ENCODE measurements at regions not wholly inside any gene's neighbourhood (a gene's known extent, or its start where the extent isn't known, plus 50 kb on each side); places are given as distances from the start of the nearest gene placed in this dataset.

DNA sequence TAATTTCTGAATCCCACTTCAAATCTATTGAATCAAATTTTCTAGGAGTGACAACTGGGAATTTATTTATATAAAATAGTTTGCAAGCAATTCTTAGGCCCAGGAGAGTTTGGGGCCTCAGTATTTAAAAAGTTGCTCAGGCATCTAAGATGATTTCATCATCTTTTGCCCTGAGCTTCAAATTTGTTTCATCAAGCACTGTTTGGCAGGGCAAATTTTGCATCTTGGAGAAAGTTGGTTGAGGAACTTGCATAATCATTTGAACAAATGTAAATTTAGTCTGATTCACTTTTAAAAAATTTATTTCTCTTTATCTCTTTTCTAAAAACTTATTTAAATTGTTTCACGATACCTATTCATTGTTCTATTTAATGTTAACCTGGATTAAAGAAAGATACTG lies 702.8 kb downstream of the SI start:
- H2AFZ ChIP-seq (ENCODE audit: low read depth, low read length): no peak overlapping the region
- no TSS peak for BruUV-seq (replicated peaks)
- TF ChIP-seq, protein P1, sequence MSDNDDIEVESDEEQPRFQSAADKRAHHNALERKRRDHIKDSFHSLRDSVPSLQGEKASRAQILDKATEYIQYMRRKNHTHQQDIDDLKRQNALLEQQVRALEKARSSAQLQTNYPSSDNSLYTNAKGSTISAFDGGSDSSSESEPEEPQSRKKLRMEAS (IDR thresholded peaks at IDR 0.05; ENCODE audit: insufficient read depth, insufficient read length): no peak
- TF ChIP-seq EZH2 (IDR thresholded peaks at IDR 0.05; ENCODE audit: borderline replicate concordance, low read depth, low read length, severe bottlenecking) (no peak), POLR2AphosphoS5 (IDR thresholded peaks at IDR 0.05; ENCODE audit: insufficient read depth, low read depth, low read length) (no peak), FOS (IDR thresholded peaks at IDR 0.05; ENCODE audit: borderline replicate concordance, insufficient read depth, low read length) (no peak), MYC (IDR thresholded peaks at IDR 0.05; ENCODE audit: low read depth, low read length) (no peak), JUN (IDR thresholded peaks at IDR 0.05; ENCODE audit: borderline replicate concordance, insufficient read depth, insufficient read length, low read depth) (no peak)
- TF ChIP-seq, protein P2, sequence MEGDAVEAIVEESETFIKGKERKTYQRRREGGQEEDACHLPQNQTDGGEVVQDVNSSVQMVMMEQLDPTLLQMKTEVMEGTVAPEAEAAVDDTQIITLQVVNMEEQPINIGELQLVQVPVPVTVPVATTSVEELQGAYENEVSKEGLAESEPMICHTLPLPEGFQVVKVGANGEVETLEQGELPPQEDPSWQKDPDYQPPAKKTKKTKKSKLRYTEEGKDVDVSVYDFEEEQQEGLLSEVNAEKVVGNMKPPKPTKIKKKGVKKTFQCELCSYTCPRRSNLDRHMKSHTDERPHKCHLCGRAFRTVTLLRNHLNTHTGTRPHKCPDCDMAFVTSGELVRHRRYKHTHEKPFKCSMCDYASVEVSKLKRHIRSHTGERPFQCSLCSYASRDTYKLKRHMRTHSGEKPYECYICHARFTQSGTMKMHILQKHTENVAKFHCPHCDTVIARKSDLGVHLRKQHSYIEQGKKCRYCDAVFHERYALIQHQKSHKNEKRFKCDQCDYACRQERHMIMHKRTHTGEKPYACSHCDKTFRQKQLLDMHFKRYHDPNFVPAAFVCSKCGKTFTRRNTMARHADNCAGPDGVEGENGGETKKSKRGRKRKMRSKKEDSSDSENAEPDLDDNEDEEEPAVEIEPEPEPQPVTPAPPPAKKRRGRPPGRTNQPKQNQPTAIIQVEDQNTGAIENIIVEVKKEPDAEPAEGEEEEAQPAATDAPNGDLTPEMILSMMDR (IDR thresholded peaks at IDR 0.05; ENCODE audit: extremely low read depth in 1 of 2, insufficient read depth in 1 of 2, low read depth in 1 of 2, low read length in 2 of 2): no peak
- H3K9me3 ChIP-seq (replicated peaks; ENCODE audit: control insufficient read depth, insufficient read depth, low read length): peaks cover 2% of the 10 kb centered on the region
- dilution Hi-C loops (cut with MboI; ENCODE audit: extremely low pct_ligation_motif_present, low sequenced_read_pairs) (no loop called here), intact Hi-C loops (cut with micrococcal nuclease) (no loop called here)
- no peaks in the 10 kb centered on the region for H3K36me3 ChIP-seq (ENCODE audit: control insufficient read depth in 2 of 2, extremely low read depth in 1 of 2, insufficient read depth in 2 of 2, low read length in 2 of 2)
- H4K20me1 ChIP-seq (replicated peaks; ENCODE audit: control insufficient read depth, extremely low read depth, insufficient read depth, low read length): no peaks in the 10 kb centered on the region
- no peak overlapping the region for H3K4me2 ChIP-seq (ENCODE audit: insufficient read depth, low read length)
- ChIA-PET CTCF (no interaction called here), POLR2A (no interaction called here)
- H3K27ac ChIP-seq (ENCODE audit: insufficient read depth, low read depth, low read length): no peak overlapping the region
- H3K4me3 ChIP-seq (replicated peaks in 1 of 3; ENCODE audit: insufficient read depth in 1 of 3, low read depth in 1 of 3, low read length in 3 of 3): no peak overlapping the region
- FAIRE-seq (no peak), DNase-seq (ENCODE audit: low read depth, low spot score) (no peak)
- H3K9ac ChIP-seq (replicated peaks; ENCODE audit: extremely low read depth, insufficient read depth, low read length): no peak overlapping the region
- H3K27me3 ChIP-seq (ENCODE audit: control insufficient read depth in 2 of 2, insufficient read depth in 2 of 2, low read length in 2 of 2): no peaks in the 10 kb centered on the region
- no peaks in the 10 kb centered on the region for H3K9me1 ChIP-seq (replicated peaks; ENCODE audit: control insufficient read depth, extremely low read depth, insufficient read depth, low read length)
- H3K4me1 ChIP-seq (ENCODE audit: control insufficient read depth, extremely low read depth, insufficient read depth, low read length): no peaks in the 10 kb centered on the region
- H3K79me2 ChIP-seq (ENCODE audit: control insufficient read depth, insufficient read depth, low read length): no peaks in the 10 kb centered on the region

All from endothelial cell of umbilical vein (primary cell).